ENCODE measurements at regions not wholly inside any gene's neighbourhood (a gene's known extent, or its start where the extent isn't known, plus 50 kb on each side); places are given as distances from the start of the nearest gene placed in this dataset.

GRCh38 chr22:47622541-47622940, 860.1 kb downstream of the TBC1D22A start:
- Histone ChIP-seq H3K9me3 (ENCODE audit: control insufficient read depth, insufficient read depth, low read depth, low read length) (no peaks in the 10 kb centered on the region), H3K36me3 (ENCODE audit: control insufficient read depth in 2 of 2, insufficient read depth in 1 of 2, low read length in 2 of 2) (no peaks in the 10 kb centered on the region), H3K4me3 (ENCODE audit: low read depth, low read length) (no peak overlapping the region), H3K4me1 (ENCODE audit: control insufficient read depth, insufficient read depth, low read length) (no peaks in the 10 kb centered on the region), H3K27ac (ENCODE audit: extremely low read depth, low read depth, low read length) (no peak overlapping the region)
- ChIA-PET CTCF (no interaction called here), POLR2A (no interaction called here)
- TF ChIP-seq OSR2 (tag by site-specific recombination; IDR thresholded peaks at IDR 0.05) (no peak), ZNF514 (tag by site-specific recombination; IDR thresholded peaks at IDR 0.05) (no peak), SP3 (tag by site-specific recombination; IDR thresholded peaks at IDR 0.05) (no peak), ZNF239 (tag by site-specific recombination; IDR thresholded peaks at IDR 0.05) (no peak), ZNF624 (tag by site-specific recombination; IDR thresholded peaks at IDR 0.05) (no peak), ZNF449 (tag by site-specific recombination; IDR thresholded peaks at IDR 0.05) (no peak), ZNF354C (tag by site-specific recombination; IDR thresholded peaks at IDR 0.05; ENCODE audit: borderline replicate concordance, low read depth) (no peak), ZNF138 (tag by site-specific recombination; IDR thresholded peaks at IDR 0.05; ENCODE audit: borderline replicate concordance) (no peak), PBX3 (CRISPR knock-in tag; IDR thresholded peaks at IDR 0.05) (no peak), ZBTB7A (tag by site-specific recombination; IDR thresholded peaks at IDR 0.05; ENCODE audit: low read depth) (no peak), ZBTB20 (tag by site-specific recombination; IDR thresholded peaks at IDR 0.05) (no peak), KLF10 (tag by site-specific recombination; IDR thresholded peaks at IDR 0.05) (no peak), ZSCAN16 (tag by site-specific recombination; IDR thresholded peaks at IDR 0.05) (no peak), ZSCAN5A (tag by site-specific recombination; IDR thresholded peaks at IDR 0.05) (no peak)

- H3K4me3 ChIP-seq (ENCODE audit: low read depth, low read length) = no peak overlapping the region
- TF ChIP-seq BCL6B (tag by site-specific recombination; IDR thresholded peaks at IDR 0.05) = no peak
- TF ChIP-seq ZNF311 (tag by site-specific recombination; IDR thresholded peaks at IDR 0.05; ENCODE audit: borderline replicate concordance) = no peak
- no peak for TF ChIP-seq ZBTB20 (tag by site-specific recombination; IDR thresholded peaks at IDR 0.05)
- TF ChIP-seq ZNF114 (tag by site-specific recombination; IDR thresholded peaks at IDR 0.05) = no peak
- TF ChIP-seq ZNF549 (tag by site-specific recombination; IDR thresholded peaks at IDR 0.05) = no peak
- no peak for TF ChIP-seq ZNF677 (tag by site-specific recombination; IDR thresholded peaks at IDR 0.05)
- TF ChIP-seq ZNF121 (tag by site-specific recombination; IDR thresholded peaks at IDR 0.05) = no peak
- TF ChIP-seq ZSCAN23 (tag by site-specific recombination; IDR thresholded peaks at IDR 0.05) = no peak
- TF ChIP-seq ZNF514 (tag by site-specific recombination; IDR thresholded peaks at IDR 0.05) = no peak
- no peak for TF ChIP-seq MEIS1 (CRISPR knock-in tag; IDR thresholded peaks at IDR 0.05; ENCODE audit: borderline replicate concordance)
- no peak for TF ChIP-seq ZNF341 (tag by site-specific recombination; IDR thresholded peaks at IDR 0.05; ENCODE audit: low read depth)
- no peak for TF ChIP-seq ZNF202 (tag by site-specific recombination; IDR thresholded peaks at IDR 0.05; ENCODE audit: borderline replicate concordance)
- no peak for TF ChIP-seq KLF7 (tag by site-specific recombination; IDR thresholded peaks at IDR 0.05; ENCODE audit: borderline replicate concordance)
- TF ChIP-seq ZNF707 (tag by site-specific recombination; IDR thresholded peaks at IDR 0.05) = no peak
- TF ChIP-seq ZNF530 (tag by site-specific recombination; IDR thresholded peaks at IDR 0.05; ENCODE audit: low read depth) = no peak
- TF ChIP-seq ZSCAN4 (tag by site-specific recombination; IDR thresholded peaks at IDR 0.05) = no peak
- TF ChIP-seq ZNF18 (tag by site-specific recombination; IDR thresholded peaks at IDR 0.05) = no peak
- H3K27ac ChIP-seq (ENCODE audit: extremely low read depth, low read depth, low read length) = no peak overlapping the region
- no peaks in the 10 kb centered on the region for H3K9me3 ChIP-seq (ENCODE audit: control insufficient read depth, insufficient read depth, low read depth, low read length)
- ChIA-PET POLR2A (no interaction called here), CTCF (interaction anchor here (0.6 kb wide), 1 partner anchor 232 kb away, joined by 3 read pairs; no protein-coding TSS in a partner anchor)
- no peaks in the 10 kb centered on the region for H3K4me1 ChIP-seq (ENCODE audit: control insufficient read depth, insufficient read depth, low read length)
- H3K36me3 ChIP-seq (ENCODE audit: control insufficient read depth in 2 of 2, insufficient read depth in 1 of 2, low read length in 2 of 2) = no peaks in the 10 kb centered on the region
Observed at GRCh38 chr22:47621253-47621652, 858.8 kb downstream of the TBC1D22A start.
